AG04449 (cell line): ENCODE measurements at regions not wholly inside any gene's neighbourhood (a gene's known extent, or its start where the extent isn't known, plus 50 kb on each side); places are given as distances from the start of the nearest gene placed in this dataset.

ENCODE experiments used
- CTCF ChIA-PET: fragments of 350-600 bp; formaldehyde crosslinking; extraction: SDS; loops from one replicate; lab custom pipeline; 2021; ENCODE audit warnings: antibody characterized with exemption; lab: Yijun Ruan, JAX
- POLR2A ChIA-PET: fragments of 400-600, 350-600 bp; formaldehyde crosslinking; extraction: SDS; loops from one replicate; lab custom pipeline; 2020; ENCODE audit warnings: antibody characterized with exemption, inconsistent platforms; lab: Yijun Ruan, JAX
- DNase-seq: peaks from one replicate; pipeline ENCODE4 v3.0.0-alpha.2; 2010; ENCODE audit warnings: low read depth, low spot score
- H3K4me3 ChIP-seq: 2 replicates; pipeline ENCODE4 v1.5.1; 2011; ENCODE audit warnings: low read depth, mild to moderate bottlenecking, control low read depth, low read length
- TF ChIP-seq, protein P1 (sequence below): IDR thresholded peaks from one replicate; pipeline ENCODE4 v1.5.1; 2011; ENCODE audit warnings: mild to moderate bottlenecking, moderate library complexity, low read length, control low read depth, inconsistent platforms; ENCODE audit not compliant: insufficient read depth; ENCODE audit errors: missing control alignments

DNA sequence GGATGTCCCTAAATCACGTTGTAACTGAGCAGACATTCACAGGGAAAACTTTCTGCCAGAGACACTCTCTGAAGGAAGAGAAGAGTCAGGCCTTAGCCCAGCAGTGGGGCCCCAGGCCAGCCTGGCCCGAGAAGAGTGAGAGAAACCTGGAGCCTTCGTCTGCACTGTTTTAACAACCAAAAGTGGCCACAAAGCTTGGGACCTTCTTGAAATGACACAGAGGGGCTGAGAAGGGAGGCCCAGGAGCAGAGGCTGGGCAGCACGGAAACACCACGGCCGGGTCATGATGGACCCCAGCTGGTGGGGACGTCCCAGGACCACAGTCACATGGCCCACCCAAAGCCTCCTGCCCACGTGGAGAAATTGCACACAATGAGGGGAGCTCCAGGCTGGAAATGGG lies 126.8 kb upstream of the THBS2 start:
- TF ChIP-seq, protein P1, sequence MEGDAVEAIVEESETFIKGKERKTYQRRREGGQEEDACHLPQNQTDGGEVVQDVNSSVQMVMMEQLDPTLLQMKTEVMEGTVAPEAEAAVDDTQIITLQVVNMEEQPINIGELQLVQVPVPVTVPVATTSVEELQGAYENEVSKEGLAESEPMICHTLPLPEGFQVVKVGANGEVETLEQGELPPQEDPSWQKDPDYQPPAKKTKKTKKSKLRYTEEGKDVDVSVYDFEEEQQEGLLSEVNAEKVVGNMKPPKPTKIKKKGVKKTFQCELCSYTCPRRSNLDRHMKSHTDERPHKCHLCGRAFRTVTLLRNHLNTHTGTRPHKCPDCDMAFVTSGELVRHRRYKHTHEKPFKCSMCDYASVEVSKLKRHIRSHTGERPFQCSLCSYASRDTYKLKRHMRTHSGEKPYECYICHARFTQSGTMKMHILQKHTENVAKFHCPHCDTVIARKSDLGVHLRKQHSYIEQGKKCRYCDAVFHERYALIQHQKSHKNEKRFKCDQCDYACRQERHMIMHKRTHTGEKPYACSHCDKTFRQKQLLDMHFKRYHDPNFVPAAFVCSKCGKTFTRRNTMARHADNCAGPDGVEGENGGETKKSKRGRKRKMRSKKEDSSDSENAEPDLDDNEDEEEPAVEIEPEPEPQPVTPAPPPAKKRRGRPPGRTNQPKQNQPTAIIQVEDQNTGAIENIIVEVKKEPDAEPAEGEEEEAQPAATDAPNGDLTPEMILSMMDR: no peak
- POLR2A ChIA-PET: no interaction called here
- CTCF ChIA-PET: interaction anchor here (0.9 to 1.5 kb wide), 2 partner anchors 10 to 423 kb away, joined by 3 read pairs; no protein-coding TSS in a partner anchor
- no peak overlapping the region for H3K4me3 ChIP-seq
- DNase-seq: no peak

DNA sequence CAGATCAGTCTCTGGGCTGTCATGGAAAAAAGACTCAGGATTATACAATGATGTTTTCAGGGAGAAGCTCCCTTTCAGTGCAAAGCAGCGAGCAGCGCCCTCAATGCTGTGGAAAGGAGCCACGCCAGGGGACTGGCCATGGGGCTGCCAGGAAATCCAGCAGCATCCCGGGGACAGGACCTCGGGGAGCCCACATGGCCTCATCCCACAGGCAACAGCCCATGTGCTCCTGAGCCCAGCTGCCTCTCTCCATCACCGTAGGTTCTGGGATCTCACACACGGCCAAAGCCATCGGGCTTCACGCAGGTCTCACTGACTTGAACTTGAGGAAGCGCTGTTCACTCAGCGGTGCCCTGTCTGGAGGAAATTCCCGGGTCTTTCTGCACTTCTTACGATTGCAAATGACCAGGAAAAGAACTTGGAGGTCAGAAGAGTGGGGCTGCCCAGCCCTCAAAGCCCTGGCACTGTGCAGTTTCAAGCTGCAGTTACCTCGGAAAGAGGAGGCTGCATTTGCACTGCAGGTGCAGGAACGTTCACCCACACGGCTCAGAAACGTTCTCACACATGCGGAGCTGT lies 125.9 kb upstream of the THBS2 start:
- POLR2A ChIA-PET: no interaction called here
- CTCF ChIA-PET: no interaction called here

DNA sequence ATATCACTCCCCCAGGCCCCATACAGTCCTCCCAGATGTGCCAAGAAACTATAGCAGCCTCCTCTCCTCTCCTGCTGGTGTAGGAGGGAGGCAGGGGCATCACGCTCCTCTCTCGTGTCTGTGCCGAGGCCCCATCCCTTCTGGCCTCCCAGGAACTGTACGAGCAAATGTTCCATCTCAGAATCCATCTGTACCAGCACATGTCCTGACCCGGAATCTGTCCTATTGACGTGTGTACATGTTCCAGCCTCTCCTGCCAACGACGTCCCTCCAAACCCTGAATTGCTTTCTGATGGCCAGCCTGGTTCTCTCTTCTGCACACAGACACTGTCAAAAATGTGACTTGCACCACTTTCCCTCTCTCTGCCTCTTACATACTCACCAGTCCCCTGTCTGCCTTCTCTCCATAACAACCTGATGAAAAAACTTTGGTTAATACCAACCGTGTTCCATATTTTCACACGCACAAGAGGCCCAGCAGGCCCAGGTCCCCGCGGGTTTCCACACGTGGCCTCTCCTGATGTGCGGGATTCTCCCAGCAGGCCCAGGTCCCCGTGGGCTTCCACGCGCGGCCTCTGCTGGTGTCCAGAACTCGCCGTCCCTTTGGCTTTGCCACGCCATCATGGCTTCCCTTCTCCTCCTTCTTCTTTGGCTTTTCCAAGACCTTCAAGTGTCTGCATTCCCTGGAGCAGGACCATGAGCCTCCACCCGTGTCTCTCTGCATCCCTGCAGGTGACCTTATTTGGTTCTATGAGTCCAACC lies 125.2 kb upstream of the THBS2 start:
- TF ChIP-seq, protein P1: no peak
- ChIA-PET CTCF (no interaction called here), POLR2A (no interaction called here)
- no peak for DNase-seq
- H3K4me3 ChIP-seq: no peak overlapping the region

More for the DNA sequence above, 125.9 kb upstream of the THBS2 start:
- no peak overlapping the region for H3K4me3 ChIP-seq
- TF ChIP-seq, protein P1: no peak
- DNase-seq: no peak

DNA sequence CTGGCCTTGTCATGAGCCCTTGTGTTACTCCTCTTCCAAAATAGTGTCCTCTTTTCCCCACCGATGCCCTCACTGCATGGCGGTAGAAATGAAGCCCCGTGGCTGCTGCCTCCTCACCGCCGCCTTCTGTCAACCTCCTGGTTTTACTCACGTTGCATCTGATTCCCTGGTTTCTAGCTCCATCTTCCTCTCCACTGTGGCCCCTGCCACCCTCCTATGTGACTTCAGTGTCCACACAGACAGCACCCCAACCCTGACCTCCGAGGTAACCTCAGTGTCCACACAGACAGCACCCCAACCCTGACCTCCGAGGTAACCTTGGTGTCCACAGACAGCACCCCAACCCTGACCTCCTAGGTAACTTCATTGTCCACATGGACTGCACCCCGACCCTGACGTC lies 122.8 kb upstream of the THBS2 start:
- POLR2A ChIA-PET: no interaction called here
- no peak for DNase-seq
- CTCF ChIA-PET: no interaction called here
- TF ChIP-seq, protein P1: no peak
- H3K4me3 ChIP-seq: no peak overlapping the region

DNA sequence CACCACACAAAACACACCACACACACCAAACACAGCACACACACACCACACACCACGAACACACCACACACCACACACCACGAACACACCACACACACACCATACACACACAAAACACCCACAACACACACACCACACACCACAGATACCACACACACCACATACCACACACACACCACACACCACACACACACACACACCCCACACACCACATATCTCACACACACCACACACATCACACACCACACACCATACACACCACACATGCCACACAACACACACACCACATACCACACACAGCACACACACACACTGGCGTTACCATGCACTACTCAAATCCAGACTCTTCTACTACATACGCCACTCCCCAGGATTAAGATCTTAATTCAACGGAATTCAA lies 118.9 kb upstream of the THBS2 start:
- no peak overlapping the region for H3K4me3 ChIP-seq
- ChIA-PET CTCF (no interaction called here), POLR2A (no interaction called here)
- TF ChIP-seq, protein P1: no peak
- no peak for DNase-seq

DNA sequence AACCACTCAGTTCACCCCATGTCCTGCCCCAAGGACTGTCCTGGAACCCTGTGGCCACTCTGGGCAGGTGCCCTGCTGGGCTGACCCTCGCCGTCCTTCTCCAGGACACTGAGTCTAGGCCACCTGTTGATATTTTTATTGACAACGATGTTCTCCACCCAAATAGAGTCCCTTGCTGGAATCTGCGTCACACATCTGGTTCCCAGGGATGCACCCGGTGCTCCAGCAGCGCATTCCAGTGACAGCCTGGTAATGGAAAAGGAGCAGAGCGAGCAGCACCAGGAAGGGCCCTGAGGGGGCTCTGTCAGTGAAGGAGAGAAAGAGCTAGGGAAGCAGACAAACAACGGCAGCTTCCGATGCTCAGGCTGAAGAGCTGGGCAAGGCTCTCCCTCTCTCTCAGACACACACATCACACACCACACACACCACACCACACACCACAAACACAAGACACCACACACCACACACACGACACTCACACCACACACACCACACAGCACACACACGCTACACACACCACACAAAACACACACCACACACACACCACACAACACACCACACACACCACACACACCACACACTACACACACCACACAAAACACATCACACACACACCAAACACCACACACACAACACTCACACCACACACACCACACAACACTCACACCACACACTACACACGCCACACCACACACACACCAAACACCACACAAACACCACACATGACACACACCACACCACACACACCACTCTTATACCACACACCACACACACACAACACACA lies 117.9 kb upstream of the THBS2 start:
- POLR2A ChIA-PET: no interaction called here
- TF ChIP-seq, protein P1: no peak
- CTCF ChIA-PET: interaction anchor here (1.2 to 2.1 kb wide), 2 partner anchors 15 to 29 kb away, joined by 3 to 5 read pairs; no protein-coding TSS in a partner anchor
- H3K4me3 ChIP-seq: no peak overlapping the region
- no peak for DNase-seq
